Natural killer cell (primary cell): ENCODE measurements at regions not wholly inside any gene's neighbourhood (a gene's known extent, or its start where the extent isn't known, plus 50 kb on each side); places are given as distances from the start of the nearest gene placed in this dataset.

Experiments
- ATAC-seq, 3 donors: fragments of 150-1000 bp in 2 of 3; fragments of 200-7000 bp in 1 of 3; cut with Tn5 transposase; 1 replicate in 1 of 3; 2 replicates in 2 of 3; pipeline ENCODE4 v1.10.0; 2021; ENCODE audit warnings: mild to moderate bottlenecking in 2 of 3, moderate library complexity in 2 of 3
- DNase-seq, 2 donors: peaks; one replicate each; pipeline versions ENCODE4 v3.0.0 to v3.0.0-alpha.2; 2013 to 2021; ENCODE audit warnings: mixed read lengths in 1 of 2
- H3K27ac ChIP-seq: one replicate; pipeline ENCODE4 v1.5.1; 2013; ENCODE audit warnings: mild to moderate bottlenecking, low read length
- H3K27me3 ChIP-seq: one replicate; pipeline ENCODE4 v1.6.1; 2013; ENCODE audit warnings: low read length; ENCODE audit not compliant: control insufficient read depth, insufficient read depth
- H3K36me3 ChIP-seq: one replicate; pipeline ENCODE4 v1.6.1; 2013; ENCODE audit warnings: low read length; ENCODE audit not compliant: control insufficient read depth, insufficient read depth
- H3K4me1 ChIP-seq: one replicate; pipeline ENCODE4 v1.6.1; 2013; ENCODE audit warnings: low read length; ENCODE audit not compliant: control insufficient read depth, insufficient read depth
- H3K4me3 ChIP-seq: one replicate; pipeline ENCODE4 v1.5.1; 2013; ENCODE audit warnings: low read length
- H3K9me3 ChIP-seq: one replicate; pipeline ENCODE4 v1.6.1; 2013; ENCODE audit warnings: low read length; ENCODE audit not compliant: control insufficient read depth, insufficient read depth
- H3K27ac Mint-ChIP-seq, 2 donors: one replicate each; pipeline ENCODE4 v1.8.0; 2022; ENCODE audit warnings: mild to moderate bottlenecking in 2 of 2, mixed read lengths in 2 of 2, moderate library complexity in 1 of 2
- H3K27me3 Mint-ChIP-seq, 2 donors: one replicate each; pipeline ENCODE4 v1.8.0; 2022; ENCODE audit warnings: low read depth in 2 of 2, mixed read lengths in 2 of 2
- H3K36me3 Mint-ChIP-seq: one replicate; pipeline ENCODE4 v1.8.0; 2022; ENCODE audit warnings: mixed read lengths
- H3K4me1 Mint-ChIP-seq, 2 donors: one replicate each; pipeline ENCODE4 v1.8.0; 2022; ENCODE audit warnings: mixed read lengths in 2 of 2
- H3K4me3 Mint-ChIP-seq: one replicate; pipeline ENCODE4 v1.8.0; 2022; ENCODE audit warnings: mild to moderate bottlenecking, moderate library complexity, mixed read lengths
- H3K9me3 Mint-ChIP-seq, 2 donors: one replicate each; pipeline ENCODE4 v1.8.0; 2022; ENCODE audit warnings: mixed read lengths in 2 of 2
- WGBS: methylation state at CpG from one replicate; pipeline ENCODE4 v1.1.7; 2013; ENCODE audit warnings: missing lambda C conversion rate; ENCODE audit not compliant: insufficient coverage; 5-methylcytosine and 5-hydroxymethylcytosine counted together
- intact Hi-C: fragments of 100-400 bp; cut with micrococcal nuclease; formaldehyde crosslinking; loops from one replicate; pipeline ENCODE4 v1.14.2; 2022
- TF ChIP-seq, protein P1 (sequence below): fragments of 200-600 bp; IDR thresholded peaks from one replicate; pipeline ENCODE4 v1.8.0; 2022; ENCODE audit warnings: antibody characterized with exemption

DNA sequence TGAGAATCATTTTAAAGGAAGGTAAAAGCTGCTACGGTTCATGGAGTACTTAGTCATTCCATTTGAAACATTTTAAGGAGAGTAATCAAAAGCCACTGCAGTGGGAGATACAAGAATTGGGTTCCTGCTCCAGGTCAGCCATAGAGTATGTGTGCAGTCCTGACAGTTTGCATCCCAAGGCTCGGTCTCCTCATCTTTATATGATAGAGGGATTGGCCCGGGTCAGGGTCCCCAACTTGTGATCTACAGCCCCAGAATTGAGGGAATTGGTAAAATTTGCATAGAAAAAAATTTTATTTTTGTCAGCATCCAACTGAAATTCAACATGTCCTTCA is 111.9 kb upstream of the PRNP start:
- no peaks in the 10 kb centered on the region for H3K9me3 ChIP-seq
- Mint-ChIP-seq H3K9me3 (no peaks in the 10 kb centered on the region), H3K27me3 (peaks cover 34 to 65% of the 10 kb centered on the region in 2 donors), H3K36me3 (no peaks in the 10 kb centered on the region), H3K4me1 (peaks cover 0 to 6% of the 10 kb centered on the region in 2 donors), H3K4me3 (no peak overlapping the region), H3K27ac (no peak overlapping the region)
- ATAC-seq (no peak), DNase-seq (no peak)
- TF ChIP-seq, protein P1, sequence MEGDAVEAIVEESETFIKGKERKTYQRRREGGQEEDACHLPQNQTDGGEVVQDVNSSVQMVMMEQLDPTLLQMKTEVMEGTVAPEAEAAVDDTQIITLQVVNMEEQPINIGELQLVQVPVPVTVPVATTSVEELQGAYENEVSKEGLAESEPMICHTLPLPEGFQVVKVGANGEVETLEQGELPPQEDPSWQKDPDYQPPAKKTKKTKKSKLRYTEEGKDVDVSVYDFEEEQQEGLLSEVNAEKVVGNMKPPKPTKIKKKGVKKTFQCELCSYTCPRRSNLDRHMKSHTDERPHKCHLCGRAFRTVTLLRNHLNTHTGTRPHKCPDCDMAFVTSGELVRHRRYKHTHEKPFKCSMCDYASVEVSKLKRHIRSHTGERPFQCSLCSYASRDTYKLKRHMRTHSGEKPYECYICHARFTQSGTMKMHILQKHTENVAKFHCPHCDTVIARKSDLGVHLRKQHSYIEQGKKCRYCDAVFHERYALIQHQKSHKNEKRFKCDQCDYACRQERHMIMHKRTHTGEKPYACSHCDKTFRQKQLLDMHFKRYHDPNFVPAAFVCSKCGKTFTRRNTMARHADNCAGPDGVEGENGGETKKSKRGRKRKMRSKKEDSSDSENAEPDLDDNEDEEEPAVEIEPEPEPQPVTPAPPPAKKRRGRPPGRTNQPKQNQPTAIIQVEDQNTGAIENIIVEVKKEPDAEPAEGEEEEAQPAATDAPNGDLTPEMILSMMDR, result no peak
- no peak overlapping the region for H3K27ac ChIP-seq
- intact Hi-C loops, result no loop called here
- no peak overlapping the region for H3K4me3 ChIP-seq
- no peaks in the 10 kb centered on the region for H3K4me1 ChIP-seq
- WGBS, result 44% methylated on average over 3 of the region's 3 CpGs
- H3K27me3 ChIP-seq, result peaks cover 2% of the 10 kb centered on the region
- no peaks in the 10 kb centered on the region for H3K36me3 ChIP-seq

DNA sequence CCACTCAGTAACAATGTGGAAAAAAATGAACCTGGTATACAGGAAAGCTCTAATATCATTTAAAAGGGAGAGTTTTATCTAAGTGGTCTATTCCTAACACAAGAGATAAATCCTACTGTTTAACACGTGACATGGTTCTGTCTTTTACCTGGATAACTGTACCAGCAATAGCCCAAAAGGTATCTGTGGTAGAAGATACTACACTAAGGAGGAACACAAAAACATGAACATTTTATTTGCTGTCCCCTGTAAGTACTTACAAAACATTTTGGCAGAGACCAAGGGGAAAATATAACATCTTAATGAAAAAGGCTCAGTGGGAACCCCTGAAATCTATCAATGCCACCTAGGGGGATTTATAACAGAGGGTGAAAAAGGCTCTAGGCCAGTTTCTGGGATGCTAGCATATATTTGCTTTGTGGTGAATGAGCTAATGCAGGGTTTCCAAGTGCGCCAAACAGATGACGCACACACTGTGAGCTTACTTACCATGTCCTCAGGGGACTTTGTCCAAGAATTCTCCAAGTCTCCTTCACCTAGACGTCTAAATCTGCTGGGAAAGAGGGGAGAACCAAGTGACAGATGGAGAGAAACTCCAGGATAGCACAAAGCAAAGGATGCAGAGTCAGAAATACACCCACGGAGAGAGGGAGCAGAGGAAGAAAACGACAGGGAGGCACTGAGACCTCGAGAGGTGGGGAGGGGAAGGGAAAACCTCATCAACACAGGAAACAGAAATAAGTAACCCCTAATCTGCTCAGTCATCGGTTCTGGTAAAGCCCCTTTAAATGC is 112.5 kb upstream of the PRNP start:
- Mint-ChIP-seq H3K4me3 (no peak overlapping the region), H3K36me3 (no peaks in the 10 kb centered on the region), H3K27ac (no peak overlapping the region), H3K9me3 (no peaks in the 10 kb centered on the region), H3K27me3 (peaks cover 31 to 70% of the 10 kb centered on the region in 2 donors), H3K4me1 (peaks cover 0 to 6% of the 10 kb centered on the region in 2 donors)
- intact Hi-C loops, result no loop called here
- no peak overlapping the region for H3K27ac ChIP-seq
- H3K9me3 ChIP-seq, result no peaks in the 10 kb centered on the region
- H3K4me1 ChIP-seq, result no peaks in the 10 kb centered on the region
- peaks cover 2% of the 10 kb centered on the region for H3K27me3 ChIP-seq
- no peak overlapping the region for H3K4me3 ChIP-seq
- DNase-seq, result no peak
- TF ChIP-seq, protein P1, result no peak
- WGBS, result 25% methylated on average over 5 of the region's 8 CpGs
- ATAC-seq, result no peak
- no peaks in the 10 kb centered on the region for H3K36me3 ChIP-seq

DNA sequence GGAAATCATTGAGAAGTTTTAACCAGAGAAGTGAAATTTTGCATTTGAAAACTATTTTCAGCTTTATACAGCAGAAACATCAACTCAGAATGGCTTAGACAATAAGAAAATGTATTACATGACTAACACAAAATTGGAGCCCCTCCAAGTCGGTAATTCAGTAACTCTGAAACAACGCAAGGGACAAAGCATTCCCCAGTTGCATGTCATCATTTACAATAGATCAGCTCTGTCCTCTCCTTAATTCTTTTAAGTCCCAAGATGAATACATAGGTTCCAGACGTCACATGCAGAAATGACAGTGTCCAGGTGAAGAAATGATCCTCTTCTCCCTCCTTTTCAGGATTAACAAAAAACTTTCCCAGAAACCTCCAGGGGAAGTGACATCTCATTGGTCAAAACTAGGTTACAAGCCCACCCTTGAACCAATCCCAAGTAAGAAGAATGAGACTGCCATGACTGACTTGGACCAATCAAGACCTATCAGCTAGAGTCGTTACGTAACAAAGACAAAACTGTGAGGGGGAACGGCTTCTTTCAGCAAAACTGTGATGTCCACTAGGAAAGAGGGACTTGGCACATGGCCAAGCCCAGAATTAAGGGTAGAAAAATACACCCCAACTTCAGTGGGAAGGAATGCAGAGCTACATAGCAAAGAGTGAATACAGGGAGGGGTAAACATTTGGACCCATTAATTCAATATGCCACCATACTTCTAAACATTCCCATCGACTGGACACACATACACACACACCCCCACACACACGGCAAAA is 114.3 kb upstream of the PRNP start:
- Mint-ChIP-seq H3K4me3 (no peak overlapping the region), H3K27me3 (peaks cover 20 to 54% of the 10 kb centered on the region in 2 donors), H3K4me1 (peaks cover 0 to 6% of the 10 kb centered on the region in 2 donors), H3K27ac (no peak overlapping the region), H3K9me3 (no peaks in the 10 kb centered on the region), H3K36me3 (no peaks in the 10 kb centered on the region)
- ATAC-seq, result no peak
- H3K4me3 ChIP-seq, result no peak overlapping the region
- WGBS, result 79% methylated on average over 8 of the region's 8 CpGs
- H3K27me3 ChIP-seq, result peaks cover 2% of the 10 kb centered on the region
- DNase-seq, result no peak
- intact Hi-C loops, result no loop called here
- TF ChIP-seq, protein P1, result no peak
- H3K9me3 ChIP-seq, result no peaks in the 10 kb centered on the region
- no peaks in the 10 kb centered on the region for H3K36me3 ChIP-seq
- no peaks in the 10 kb centered on the region for H3K4me1 ChIP-seq
- H3K27ac ChIP-seq, result no peak overlapping the region
